CD4-positive, alpha-beta memory T cell (primary cell): ENCODE measurements at regions not wholly inside any gene's neighbourhood (a gene's known extent, or its start where the extent isn't known, plus 50 kb on each side); places are given as distances from the start of the nearest gene placed in this dataset.

ENCODE experiments used
- CTCF ChIA-PET: fragments of 350-600 bp; sonication (Branson Sonifier 250); formaldehyde crosslinking; loops from one replicate; lab custom pipeline; 2021; ENCODE audit warnings: inconsistent platforms; ENCODE audit not compliant: partially characterized antibody; lab: Charles Lee
- POLR2A ChIA-PET: fragments of 350-600 bp; sonication (Branson Sonifier 250); formaldehyde crosslinking; loops from one replicate; lab custom pipeline; 2021; ENCODE audit not compliant: partially characterized antibody; lab: Charles Lee
- DNase-seq, 5 donors: peaks; one replicate each; pipeline versions ENCODE4 v3.0.0 to v3.0.0-alpha.2; 2020 to 2022; ENCODE audit warnings: mixed read lengths in 1 of 5
- H3K27ac ChIP-seq: one replicate; pipeline ENCODE4 v1.7.0; 2013; ENCODE audit warnings: low read depth, low read length
- H3K27me3 ChIP-seq: 2 replicates; pipeline ENCODE4 v1.7.0; 2013; ENCODE audit warnings: mild to moderate bottlenecking, low read length, moderate library complexity; ENCODE audit not compliant: insufficient read depth
- H3K36me3 ChIP-seq: 2 replicates; pipeline ENCODE4 v1.7.0; 2013; ENCODE audit warnings: mild to moderate bottlenecking, low read length, moderate library complexity; ENCODE audit not compliant: insufficient read depth
- H3K4me1 ChIP-seq: 2 replicates; pipeline ENCODE4 v1.7.0; 2013; ENCODE audit warnings: mild to moderate bottlenecking, low read length, moderate library complexity; ENCODE audit not compliant: insufficient read depth
- H3K4me3 ChIP-seq, 2 donors: one replicate each; pipeline ENCODE4 v1.7.0; 2013; ENCODE audit warnings: low read length in 2 of 2, mild to moderate bottlenecking in 1 of 2
- H3K9me3 ChIP-seq, 2 donors: one replicate each; pipeline ENCODE4 v1.7.0; 2013; ENCODE audit warnings: low read length in 2 of 2, control low read depth in 1 of 2; ENCODE audit not compliant: control insufficient read depth in 1 of 2
- H3K27ac Mint-ChIP-seq, 7 donors: one replicate each; pipeline ENCODE4 v1.8.0; 2020 to 2021; ENCODE audit warnings: mixed read lengths in 7 of 7, mild to moderate bottlenecking in 6 of 7, inconsistent platforms in 3 of 7, moderate library complexity in 3 of 7
- H3K27me3 Mint-ChIP-seq, 2 donors: one replicate each; pipeline ENCODE4 v1.8.0; 2020 to 2021; ENCODE audit warnings: mixed read lengths in 2 of 2
- H3K36me3 Mint-ChIP-seq, 2 donors: one replicate each; pipeline ENCODE4 v1.8.0; 2020 to 2021; ENCODE audit warnings: mixed read lengths in 2 of 2, inconsistent platforms in 1 of 2, mild to moderate bottlenecking in 1 of 2
- H3K4me1 Mint-ChIP-seq, 4 donors: one replicate each; pipeline ENCODE4 v1.8.0; 2020 to 2021; ENCODE audit warnings: mixed read lengths in 4 of 4, mild to moderate bottlenecking in 1 of 4
- H3K4me3 Mint-ChIP-seq, 8 donors: one replicate each; pipeline ENCODE4 v1.8.0; 2020 to 2021; ENCODE audit warnings: mixed read lengths in 8 of 8, mild to moderate bottlenecking in 7 of 8, moderate library complexity in 6 of 8, inconsistent platforms in 3 of 8
- H3K9me3 Mint-ChIP-seq, 8 donors: one replicate each; pipeline ENCODE4 v1.8.0; 2020 to 2021; ENCODE audit warnings: mixed read lengths in 8 of 8, mild to moderate bottlenecking in 5 of 8, inconsistent platforms in 3 of 8, moderate library complexity in 1 of 8
- intact Hi-C: fragments of 100-400 bp; cut with micrococcal nuclease; formaldehyde crosslinking; loops from one replicate; pipeline ENCODE4 v1.15.1; 2023

GRCh38 chr6:157761331-157761921, 61.6 kb upstream of the SNX9 start:
- POLR2A ChIA-PET = interaction anchor here (1.1 to 4.1 kb wide), 3 partner anchors 31 to 124 kb away, joined by 3 to 21 read pairs (median 10); no protein-coding TSS in a partner anchor
- Mint-ChIP-seq H3K36me3 (peaks cover 0 to 3% of the 10 kb centered on the region in 2 donors), H3K9me3 (no peaks in the 10 kb centered on the region), H3K27ac (peak overlapping the region; percentile 88 to 98 (median 94)), H3K27me3 (peaks cover 0 to 6% of the 10 kb centered on the region in 2 donors), H3K4me1 (peaks cover 46 to 77% (median 56%) of the 10 kb centered on the region in 4 donors), H3K4me3 (peak overlapping the region in 7 of 8 donors; percentile 2 to 77 (median 43))
- H3K9me3 ChIP-seq = no peaks in the 10 kb centered on the region
- no peaks in the 10 kb centered on the region for H3K27me3 ChIP-seq
- H3K4me1 ChIP-seq = peaks cover 57% of the 10 kb centered on the region
- H3K27ac ChIP-seq = no peak overlapping the region
- CTCF ChIA-PET = interaction anchor here (1.1 to 12.5 kb wide), 5 partner anchors 9 to 310 kb away, joined by 3 to 314 read pairs (median 6); no protein-coding TSS in a partner anchor
- intact Hi-C loops = loop anchor here (2.0 to 5.0 kb wide), 2 partner anchors 221 to 265 kb away; partner anchors contain the start of gene SYNJ2
- DNase-seq = peak; percentile 54 to 86 (median 66)
- no peaks in the 10 kb centered on the region for H3K36me3 ChIP-seq
- no peak overlapping the region for H3K4me3 ChIP-seq

- intact Hi-C loops = loop anchor here (2.0 to 5.0 kb wide), 2 partner anchors 220 to 265 kb away; partner anchors contain the start of gene SYNJ2
- no peak overlapping the region for H3K4me3 ChIP-seq
- CTCF ChIA-PET = interaction anchor here (0.8 to 12.5 kb wide), 4 partner anchors 9 to 310 kb away, joined by 5 to 314 read pairs (median 10); no protein-coding TSS in a partner anchor
- no peak overlapping the region for H3K27ac ChIP-seq
- Mint-ChIP-seq H3K36me3 (peaks cover 0 to 3% of the 10 kb centered on the region in 2 donors), H3K27me3 (peaks cover 0 to 4% of the 10 kb centered on the region in 2 donors), H3K4me1 (peaks cover 41 to 75% (median 51%) of the 10 kb centered on the region in 4 donors), H3K27ac (peak overlapping the region; percentile 88 to 98 (median 94)), H3K9me3 (no peaks in the 10 kb centered on the region), H3K4me3 (peak overlapping the region in 6 of 8 donors; percentile 1 to 77 (median 38))
- DNase-seq = no peak
- POLR2A ChIA-PET = interaction anchor here (1.1 to 4.1 kb wide), 4 partner anchors 31 to 123 kb away, joined by 3 to 21 read pairs (median 8); no protein-coding TSS in a partner anchor
- no peaks in the 10 kb centered on the region for H3K27me3 ChIP-seq
- H3K36me3 ChIP-seq = no peaks in the 10 kb centered on the region
- no peaks in the 10 kb centered on the region for H3K9me3 ChIP-seq
- peaks cover 52% of the 10 kb centered on the region for H3K4me1 ChIP-seq
Observed at GRCh38 chr6:157761926-157762325, 61.1 kb upstream of the SNX9 start.

DNA sequence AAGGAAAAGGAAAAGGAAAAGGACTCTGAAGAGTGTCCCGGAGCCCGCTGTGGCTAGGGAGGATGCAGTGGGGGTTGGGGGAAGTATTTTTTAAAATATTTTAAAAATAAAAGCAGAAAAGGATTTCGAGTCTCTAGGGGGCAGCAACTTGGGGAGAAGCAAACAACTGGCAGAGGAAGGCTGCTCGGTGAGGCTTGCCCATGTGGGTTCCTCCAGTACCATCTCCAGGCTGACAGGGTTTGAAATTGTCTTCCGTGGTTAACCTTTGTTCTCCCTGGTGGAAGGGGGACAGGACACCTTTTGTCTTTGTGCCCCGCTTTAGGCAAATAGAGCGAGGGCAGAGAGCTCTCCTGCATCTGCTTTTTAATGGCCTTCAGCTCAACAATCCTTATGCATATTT, 60.4 kb upstream of the SNX9 start:
- Mint-ChIP-seq H3K4me1 (peaks cover 40 to 70% (median 48%) of the 10 kb centered on the region in 4 donors), H3K27me3 (peaks cover 0 to 4% of the 10 kb centered on the region in 2 donors), H3K36me3 (peaks cover 0 to 3% of the 10 kb centered on the region in 2 donors), H3K27ac (peak overlapping the region; percentile 83 to 98 (median 88)), H3K4me3 (peak overlapping the region in 2 of 8 donors; percentile 50 to 61), H3K9me3 (no peaks in the 10 kb centered on the region)
- no peak for DNase-seq
- no peaks in the 10 kb centered on the region for H3K9me3 ChIP-seq
- no peak overlapping the region for H3K4me3 ChIP-seq
- H3K36me3 ChIP-seq = no peaks in the 10 kb centered on the region
- POLR2A ChIA-PET = interaction anchor here (0.5 to 4.1 kb wide), 6 partner anchors 30 to 205 kb away, joined by 3 to 21 read pairs (median 4); no protein-coding TSS in a partner anchor
- peaks cover 50% of the 10 kb centered on the region for H3K4me1 ChIP-seq
- intact Hi-C loops = loop anchor here (5.0 kb wide), 1 partner anchor 220 kb away; the partner anchor contains the start of gene SYNJ2
- H3K27me3 ChIP-seq = no peaks in the 10 kb centered on the region
- CTCF ChIA-PET = interaction anchor here (0.8 to 12.5 kb wide), 5 partner anchors 8 to 310 kb away, joined by 3 to 314 read pairs (median 5); no protein-coding TSS in a partner anchor
- H3K27ac ChIP-seq = no peak overlapping the region

DNA sequence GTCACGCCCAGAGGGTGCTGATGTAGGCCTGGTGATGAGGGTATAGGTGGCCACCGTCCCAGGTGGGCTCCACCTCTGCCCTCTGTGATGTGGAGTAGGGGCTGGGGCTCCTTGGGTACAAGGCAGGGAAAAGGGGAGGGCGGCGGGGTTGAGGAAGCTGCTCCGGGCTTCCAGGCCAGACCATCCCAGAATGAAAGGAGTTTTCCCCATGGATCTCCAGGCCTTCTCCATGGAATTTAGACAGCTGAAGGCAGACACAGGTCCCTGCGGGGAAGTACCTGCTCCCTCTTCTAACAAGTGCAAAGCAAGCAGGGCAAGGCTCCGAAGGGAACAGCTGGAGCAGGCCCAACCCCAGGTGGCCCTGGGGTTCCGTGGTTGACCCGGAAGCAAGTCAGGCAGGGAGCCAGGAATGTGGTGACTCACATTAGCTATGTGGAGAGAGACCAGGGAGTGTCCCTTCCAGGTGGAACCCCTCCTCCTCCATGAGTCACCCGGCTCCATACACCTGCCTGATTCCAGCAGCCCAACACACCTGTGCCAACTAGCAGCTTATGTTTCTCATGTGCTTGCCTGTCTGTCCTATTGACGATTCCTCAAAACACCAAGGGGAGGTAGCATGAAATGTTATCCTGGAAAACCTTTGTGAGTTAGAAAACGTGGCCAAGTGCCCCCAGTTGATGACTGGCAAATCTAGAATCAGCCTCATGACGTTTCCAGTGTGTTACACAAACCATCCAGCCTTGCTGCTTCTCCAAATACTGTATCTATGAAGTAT, 59.7 kb upstream of the SNX9 start:
- Mint-ChIP-seq H3K36me3 (peaks cover 0 to 3% of the 10 kb centered on the region in 2 donors), H3K27ac (peak overlapping the region; percentile 94 to 98 (median 95)), H3K4me3 (peak overlapping the region in 6 of 8 donors; percentile 27 to 88 (median 83)), H3K9me3 (no peaks in the 10 kb centered on the region), H3K27me3 (peaks cover 0 to 4% of the 10 kb centered on the region in 2 donors), H3K4me1 (peaks cover 43 to 69% (median 52%) of the 10 kb centered on the region in 4 donors)
- POLR2A ChIA-PET = interaction anchor here (0.5 to 4.1 kb wide), 8 partner anchors 8 to 263 kb away, joined by 3 to 21 read pairs (median 4); no protein-coding TSS in a partner anchor
- intact Hi-C loops = loop anchor here (5.0 kb wide), 1 partner anchor 219 kb away; the partner anchor contains the start of gene SYNJ2
- peak in 1 of 5 donors; percentile 71 for DNase-seq
- no peaks in the 10 kb centered on the region for H3K27me3 ChIP-seq
- H3K9me3 ChIP-seq = no peaks in the 10 kb centered on the region
- H3K4me1 ChIP-seq = peaks cover 56% of the 10 kb centered on the region
- CTCF ChIA-PET = interaction anchor here (0.6 to 12.5 kb wide), 7 partner anchors 7 to 309 kb away, joined by 3 to 314 read pairs (median 5); no protein-coding TSS in a partner anchor
- peak overlapping the region; percentile 49 for H3K27ac ChIP-seq
- no peak overlapping the region for H3K4me3 ChIP-seq
- H3K36me3 ChIP-seq = no peaks in the 10 kb centered on the region

DNA sequence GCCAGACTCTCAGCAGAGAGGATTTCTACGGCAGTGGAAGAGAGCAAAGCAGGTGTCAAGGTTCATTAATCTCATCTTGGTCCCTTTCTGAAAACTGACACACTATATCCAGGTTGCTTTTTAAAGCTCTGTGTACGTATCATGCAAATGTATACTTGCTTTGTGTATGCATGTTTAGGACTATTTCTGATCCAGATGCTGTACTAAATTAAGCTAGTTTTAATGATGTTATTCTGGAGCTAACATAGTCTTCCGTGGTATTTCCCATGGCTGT, 59.2 kb upstream of the SNX9 start:
- POLR2A ChIA-PET = interaction anchor here (0.5 to 4.1 kb wide), 7 partner anchors 8 to 426 kb away, joined by 3 to 21 read pairs (median 5); no protein-coding TSS in a partner anchor
- Mint-ChIP-seq H3K36me3 (peaks cover 0 to 3% of the 10 kb centered on the region in 2 donors), H3K27ac (peak overlapping the region; percentile 90 to 98 (median 95)), H3K9me3 (no peaks in the 10 kb centered on the region), H3K27me3 (peaks cover 0 to 4% of the 10 kb centered on the region in 2 donors), H3K4me1 (peaks cover 45 to 68% (median 53%) of the 10 kb centered on the region in 4 donors), H3K4me3 (peak overlapping the region; percentile 79 to 88 (median 82))
- H3K36me3 ChIP-seq = no peaks in the 10 kb centered on the region
- peaks cover 59% of the 10 kb centered on the region for H3K4me1 ChIP-seq
- no peaks in the 10 kb centered on the region for H3K9me3 ChIP-seq
- no peak overlapping the region for H3K4me3 ChIP-seq
- peak overlapping the region; percentile 49 for H3K27ac ChIP-seq
- intact Hi-C loops = loop anchor here (1.0 to 5.0 kb wide), 5 partner anchors 8 to 404 kb away; partner anchors contain the start of genes GTF2H5, SERAC1, SNX9 and SYNJ2
- DNase-seq = no peak
- H3K27me3 ChIP-seq = no peaks in the 10 kb centered on the region
- CTCF ChIA-PET = interaction anchor here (0.6 to 12.5 kb wide), 6 partner anchors 7 to 309 kb away, joined by 4 to 314 read pairs (median 5); no protein-coding TSS in a partner anchor

DNA sequence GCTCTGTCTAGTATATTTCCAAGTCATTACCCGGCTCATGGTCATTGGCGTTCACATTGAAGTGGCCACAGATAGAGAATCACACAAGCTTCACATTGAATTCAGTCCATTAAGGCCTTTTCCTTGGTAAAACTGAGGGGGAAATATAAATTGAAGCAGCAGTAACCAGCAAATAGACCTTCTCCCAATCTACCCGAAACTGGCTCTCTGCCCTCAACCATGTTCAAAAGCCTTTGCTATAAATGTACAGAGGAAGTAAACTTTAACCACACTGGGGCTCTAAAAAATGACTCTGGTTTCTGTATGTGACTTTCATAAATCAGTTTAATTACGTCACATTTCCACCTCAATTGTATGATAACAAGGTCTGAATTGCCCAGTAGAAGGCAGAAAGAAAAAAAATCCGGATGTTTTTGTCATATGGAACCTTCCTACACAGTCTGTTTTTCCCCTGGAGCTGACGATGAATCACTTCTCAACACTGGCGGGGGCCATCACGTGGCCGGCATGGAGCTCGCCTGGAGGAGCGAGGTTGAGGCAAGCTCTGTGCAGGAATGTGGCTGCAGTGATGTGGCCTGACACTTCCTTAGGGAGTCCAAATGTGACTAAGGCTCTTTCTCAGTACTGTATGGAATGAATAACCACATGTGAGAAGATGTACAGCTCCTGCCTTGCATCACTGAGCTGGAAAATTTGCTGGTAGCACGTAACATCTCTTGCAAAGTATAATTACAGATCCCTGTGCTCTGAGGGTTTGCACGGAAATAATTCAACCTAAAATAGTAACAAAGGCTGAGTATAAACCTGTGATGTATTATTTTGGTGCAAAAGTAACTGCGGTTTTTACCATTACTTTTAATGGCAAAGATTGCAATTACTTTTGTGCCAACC, 58.6 kb upstream of the SNX9 start:
- peak overlapping the region; percentile 49 for H3K27ac ChIP-seq
- H3K27me3 ChIP-seq = no peaks in the 10 kb centered on the region
- H3K27ac Mint-ChIP-seq = peak overlapping the region; percentile 94 to 98 (median 95)
- H3K4me3 ChIP-seq = peak overlapping the region; percentile 0 to 49
- peaks cover 65% of the 10 kb centered on the region for H3K4me1 ChIP-seq
- ChIA-PET CTCF (interaction anchor here (0.6 to 12.5 kb wide), 6 partner anchors 8 to 308 kb away, joined by 4 to 314 read pairs (median 5); no protein-coding TSS in a partner anchor), POLR2A (interaction anchor here (0.5 to 4.1 kb wide), 9 partner anchors 9 to 743 kb away, joined by 3 to 21 read pairs (median 4); no protein-coding TSS in a partner anchor)
- no peaks in the 10 kb centered on the region for H3K9me3 Mint-ChIP-seq
- peaks cover 0 to 3% of the 10 kb centered on the region in 2 donors for H3K36me3 Mint-ChIP-seq
- peaks cover 2 to 4% of the 10 kb centered on the region in 2 donors for H3K27me3 Mint-ChIP-seq
- intact Hi-C loops = loop anchor here (1.0 to 5.0 kb wide), 5 partner anchors 8 to 404 kb away; partner anchors contain the start of genes GTF2H5, SERAC1, SNX9 and SYNJ2
- DNase-seq = peak; percentile 86 to 96 (median 91)
- H3K4me3 Mint-ChIP-seq = peak overlapping the region; percentile 79 to 88 (median 82)
- H3K4me1 Mint-ChIP-seq = peaks cover 50 to 72% (median 58%) of the 10 kb centered on the region in 4 donors
- no peaks in the 10 kb centered on the region for H3K36me3 ChIP-seq
- no peaks in the 10 kb centered on the region for H3K9me3 ChIP-seq
